Stimulated activated CD4-positive, alpha-beta T cell treated with anti-CD3 and anti-CD28 coated beads, Interleukin-2, amount 100 ng/mL, for 48 hours (primary cell): ENCODE measurements at regions not wholly inside any gene's neighbourhood (a gene's known extent, or its start where the extent isn't known, plus 50 kb on each side); places are given as distances from the start of the nearest gene placed in this dataset.
"Not testable (repeated sequence)": the region's sequence is repeated elsewhere in the genome, so short reads cannot be mapped to it uniquely, and the experiment has no call there.

Experiments used
- DNase-seq, 2 donors: peaks; one replicate each; pipeline ENCODE4 v3.0.0-alpha.2; 2020

GRCh38 chr5:28823231-28823630, 1784.8 kb upstream of the CDH9 start:
- DNase-seq, result no peak

- DNase-seq, result no peak
These were observed 1783.7 kb upstream of the CDH9 start for GRCh38 chr5:28822071-28822470.

GRCh38 chr5:28810751-28811136, 1772.4 kb upstream of the CDH9 start:
- DNase-seq, result no peak

- DNase-seq, result no peak
These were observed 1771.7 kb upstream of the CDH9 start for GRCh38 chr5:28809811-28810750.

GRCh38 chr5:28808967-28809810, 1770.8 kb upstream of the CDH9 start:
- no peak for DNase-seq

GRCh38 chr5:28807195-28807729, 1768.9 kb upstream of the CDH9 start:
- DNase-seq, result no peak

GRCh38 chr5:28799035-28799434, 1760.6 kb upstream of the CDH9 start:
- DNase-seq, result not testable (repeated sequence)

- no peak for DNase-seq
These were observed 1750.6 kb upstream of the CDH9 start for GRCh38 chr5:28788954-28789353.

GRCh38 chr5:28780083-28780692, 1741.8 kb upstream of the CDH9 start:
- no peak for DNase-seq

GRCh38 chr5:28779161-28779754, 1740.9 kb upstream of the CDH9 start:
- no peak for DNase-seq

GRCh38 chr5:28770307-28770706, 1731.9 kb upstream of the CDH9 start:
- DNase-seq, result no peak

- DNase-seq, result no peak
These were observed 1728.3 kb upstream of the CDH9 start for GRCh38 chr5:28766565-28767158.

- DNase-seq, result no peak
These were observed 1713.0 kb upstream of the CDH9 start for GRCh38 chr5:28751396-28751795.

GRCh38 chr5:28750251-28750650, 1711.9 kb upstream of the CDH9 start:
- no peak for DNase-seq

GRCh38 chr5:28748446-28748845, 1710.1 kb upstream of the CDH9 start:
- no peak for DNase-seq

- no peak for DNase-seq
These were observed 1705.3 kb upstream of the CDH9 start for GRCh38 chr5:28743716-28744110.

GRCh38 chr5:28743025-28743715, 1704.8 kb upstream of the CDH9 start:
- DNase-seq, result no peak

- no peak for DNase-seq
These were observed 1699.3 kb upstream of the CDH9 start for GRCh38 chr5:28737682-28738081.

- DNase-seq, result no peak
These were observed 1698.8 kb upstream of the CDH9 start for GRCh38 chr5:28737222-28737621.

- DNase-seq, result no peak
These were observed 1696.0 kb upstream of the CDH9 start for GRCh38 chr5:28734396-28734795.

GRCh38 chr5:28729067-28729466, 1690.7 kb upstream of the CDH9 start:
- DNase-seq, result no peak

GRCh38 chr5:28726815-28727214, 1688.4 kb upstream of the CDH9 start:
- no peak for DNase-seq
